Mucosa of descending colon (tissue), 3 donors: ENCODE measurements at regions not wholly inside any gene's neighbourhood (a gene's known extent, or its start where the extent isn't known, plus 50 kb on each side); places are given as distances from the start of the nearest gene placed in this dataset.

Source experiments
- ATAC-seq: fragments of 200-7000 bp; cut with Tn5 transposase; one replicate; pipeline ENCODE4 v1.9.1; 2020; ENCODE audit warnings: mild to moderate bottlenecking, moderate library complexity
- DNase-seq, 3 donors: peaks; one replicate each; pipeline ENCODE4 v3.0.0-alpha.2; 2020
- H3K36me3 ChIP-seq: fragments of 200-600 bp; one replicate; pipeline ENCODE4 v1.8.0; 2021; ENCODE audit warnings: low read depth, mild to moderate bottlenecking
- H3K4me1 ChIP-seq: fragments of 200-600 bp; one replicate; pipeline ENCODE4 v1.8.0; 2021; ENCODE audit warnings: low read depth, mild to moderate bottlenecking
- H3K4me3 ChIP-seq: fragments of 200-600 bp; one replicate; pipeline ENCODE4 v1.8.0; 2021; ENCODE audit warnings: mild to moderate bottlenecking
- H3K9me3 ChIP-seq: fragments of 200-600 bp; one replicate; pipeline ENCODE4 v1.8.0; 2021; ENCODE audit warnings: mild to moderate bottlenecking
- intact Hi-C, 2 donors: fragments of 100-400 bp; cut with DNase I in 1 of 2; cut with micrococcal nuclease in 1 of 2; formaldehyde crosslinking; loops; one replicate each; pipeline versions ENCODE4 v1.11.0 to v1.11.1; 2022; cut with DNase I, micrococcal nuclease
- TF ChIP-seq, protein P1 (sequence below): fragments of 200-600 bp; IDR thresholded peaks from one replicate; pipeline ENCODE4 v1.8.0; 2022; ENCODE audit warnings: antibody characterized with exemption, mild to moderate bottlenecking
- donor health status: DM: no; HTN: no; CAD: no; lungs with moderate emphysema.
- donor health status: DM: no; HTN: no; CAD: no.
- donor health status: DM: no; HTN: yes; CAD: no.

DNA sequence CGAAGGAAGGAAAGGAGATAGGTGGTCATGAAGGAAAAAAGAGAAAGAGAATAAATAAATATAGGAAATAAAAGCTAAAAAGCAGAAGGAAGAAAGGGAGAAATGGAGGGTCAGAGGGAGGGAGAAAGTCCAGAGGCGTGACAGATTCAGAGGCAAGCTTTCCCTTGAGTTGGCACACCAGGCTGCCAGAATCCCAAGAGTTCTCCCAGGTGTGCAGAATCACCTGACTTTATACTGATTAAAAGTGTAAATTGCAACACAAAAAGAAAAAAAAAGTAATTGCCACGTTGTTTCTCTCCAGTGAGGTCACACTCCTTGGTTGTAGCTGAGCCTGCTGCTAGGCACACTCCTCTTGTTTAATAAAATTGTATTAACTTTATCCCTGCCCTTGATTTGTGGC lies 669.9 kb upstream of the PKN2 start:
- ATAC-seq = no peak
- Histone ChIP-seq H3K4me1 (no peaks in the 10 kb centered on the region), H3K9me3 (no peaks in the 10 kb centered on the region), H3K4me3 (no peak overlapping the region), H3K36me3 (no peaks in the 10 kb centered on the region)
- intact Hi-C loops = no loop called here
- TF ChIP-seq, protein P1, sequence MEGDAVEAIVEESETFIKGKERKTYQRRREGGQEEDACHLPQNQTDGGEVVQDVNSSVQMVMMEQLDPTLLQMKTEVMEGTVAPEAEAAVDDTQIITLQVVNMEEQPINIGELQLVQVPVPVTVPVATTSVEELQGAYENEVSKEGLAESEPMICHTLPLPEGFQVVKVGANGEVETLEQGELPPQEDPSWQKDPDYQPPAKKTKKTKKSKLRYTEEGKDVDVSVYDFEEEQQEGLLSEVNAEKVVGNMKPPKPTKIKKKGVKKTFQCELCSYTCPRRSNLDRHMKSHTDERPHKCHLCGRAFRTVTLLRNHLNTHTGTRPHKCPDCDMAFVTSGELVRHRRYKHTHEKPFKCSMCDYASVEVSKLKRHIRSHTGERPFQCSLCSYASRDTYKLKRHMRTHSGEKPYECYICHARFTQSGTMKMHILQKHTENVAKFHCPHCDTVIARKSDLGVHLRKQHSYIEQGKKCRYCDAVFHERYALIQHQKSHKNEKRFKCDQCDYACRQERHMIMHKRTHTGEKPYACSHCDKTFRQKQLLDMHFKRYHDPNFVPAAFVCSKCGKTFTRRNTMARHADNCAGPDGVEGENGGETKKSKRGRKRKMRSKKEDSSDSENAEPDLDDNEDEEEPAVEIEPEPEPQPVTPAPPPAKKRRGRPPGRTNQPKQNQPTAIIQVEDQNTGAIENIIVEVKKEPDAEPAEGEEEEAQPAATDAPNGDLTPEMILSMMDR = no peak
- DNase-seq = no peak

DNA sequence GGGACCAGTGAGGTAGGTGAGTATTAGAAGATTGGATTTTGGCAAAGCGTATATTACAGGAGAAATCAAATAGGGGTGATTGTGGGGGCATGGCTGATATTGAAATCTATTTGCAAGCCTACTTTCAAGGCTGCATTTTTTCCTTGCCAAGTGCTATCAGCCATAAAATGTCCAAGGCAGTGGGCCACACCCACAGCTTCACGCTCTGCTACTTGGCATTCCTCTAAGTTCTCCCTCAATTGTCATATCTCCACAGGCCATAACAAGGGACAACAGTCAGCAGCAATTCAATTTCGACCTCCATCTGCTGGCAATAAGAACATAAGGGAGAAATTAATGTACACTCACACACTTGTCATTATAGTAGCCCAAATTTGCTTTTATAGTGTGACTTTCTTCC lies 667.1 kb upstream of the PKN2 start:
- ATAC-seq = peak; percentile 54
- peak in 1 of 3 donors; percentile 57 for DNase-seq

DNA sequence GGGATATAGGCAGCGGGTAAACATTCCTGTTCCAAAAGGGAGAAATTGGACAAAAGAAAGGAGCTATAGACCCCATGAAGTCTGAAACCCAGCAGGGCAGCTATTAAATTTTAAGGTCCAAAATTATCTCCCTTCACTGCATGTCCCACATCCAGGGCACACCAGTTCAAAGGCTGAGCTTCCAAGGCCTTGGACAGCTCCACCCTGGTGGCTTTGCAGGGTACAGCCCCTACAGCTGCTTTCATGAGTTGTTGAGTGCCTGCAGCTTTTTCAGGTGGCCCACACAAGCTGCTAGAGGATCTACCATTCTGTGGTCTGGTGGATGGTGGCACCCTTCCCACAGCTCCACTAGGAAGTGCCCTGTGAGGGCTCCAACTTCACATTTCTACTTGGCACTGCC lies 662.5 kb upstream of the PKN2 start:
- DNase-seq (no peak), ATAC-seq (no peak)
- Histone ChIP-seq H3K4me1 (no peaks in the 10 kb centered on the region), H3K4me3 (no peak overlapping the region), H3K9me3 (no peaks in the 10 kb centered on the region), H3K36me3 (no peaks in the 10 kb centered on the region)
- TF ChIP-seq, protein P1 = no peak
- intact Hi-C loops = no loop called here

More for the DNA sequence above, 667.1 kb upstream of the PKN2 start:
- Histone ChIP-seq H3K4me3 (no peak overlapping the region), H3K9me3 (no peaks in the 10 kb centered on the region), H3K4me1 (no peaks in the 10 kb centered on the region), H3K36me3 (no peaks in the 10 kb centered on the region)
- TF ChIP-seq, protein P1 = no peak
- intact Hi-C loops = no loop called here

DNA sequence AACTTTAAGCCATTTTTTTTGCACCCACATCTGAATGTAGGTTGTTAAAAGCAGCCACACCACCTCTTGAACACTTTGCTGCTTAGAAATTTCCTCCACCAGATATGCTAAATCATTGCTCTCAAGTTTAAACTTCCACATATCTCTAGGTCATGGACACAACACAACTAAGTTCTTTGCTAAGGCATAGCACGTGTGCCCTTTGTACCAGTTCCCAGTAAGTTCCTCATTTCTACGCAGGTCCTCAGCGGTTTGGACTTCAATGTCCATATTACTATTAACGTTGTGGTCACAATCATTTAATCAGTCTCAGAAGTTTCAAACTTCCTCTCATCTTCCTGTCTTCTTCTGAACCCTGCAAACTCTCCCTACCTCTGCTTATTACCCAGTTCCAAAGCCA lies 661.6 kb upstream of the PKN2 start:
- Histone ChIP-seq H3K36me3 (no peaks in the 10 kb centered on the region), H3K4me3 (no peak overlapping the region), H3K9me3 (no peaks in the 10 kb centered on the region), H3K4me1 (no peaks in the 10 kb centered on the region)
- no peak for ATAC-seq
- no peak for DNase-seq
- intact Hi-C loops = no loop called here
- TF ChIP-seq, protein P1 = no peak

DNA sequence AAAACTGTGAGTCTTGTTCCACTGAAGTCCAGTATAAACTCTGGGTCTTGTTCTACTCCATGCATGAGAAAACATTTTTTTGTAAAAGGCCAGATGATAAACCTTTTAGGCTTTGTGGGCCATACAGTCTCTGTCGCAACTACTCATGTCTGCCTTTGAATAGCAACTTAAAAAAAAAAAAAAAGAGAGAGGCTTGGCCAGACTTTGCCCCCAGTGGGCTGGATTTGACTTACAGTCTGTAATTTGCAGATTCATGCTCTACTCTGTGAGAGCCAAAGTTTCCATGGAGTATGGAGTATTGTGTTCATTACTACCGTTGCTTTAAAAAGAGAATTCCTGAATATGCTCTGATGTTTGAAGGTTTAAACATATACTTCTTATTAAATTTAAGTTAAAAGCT lies 654.9 kb upstream of the PKN2 start:
- TF ChIP-seq, protein P1 = no peak
- Histone ChIP-seq H3K9me3 (no peaks in the 10 kb centered on the region), H3K4me1 (peaks cover 3% of the 10 kb centered on the region), H3K4me3 (no peak overlapping the region), H3K36me3 (no peaks in the 10 kb centered on the region)
- ATAC-seq (peak; percentile 86), DNase-seq (peak in 2 of 3 donors; percentile 22 to 57)
- intact Hi-C loops = no loop called here

DNA sequence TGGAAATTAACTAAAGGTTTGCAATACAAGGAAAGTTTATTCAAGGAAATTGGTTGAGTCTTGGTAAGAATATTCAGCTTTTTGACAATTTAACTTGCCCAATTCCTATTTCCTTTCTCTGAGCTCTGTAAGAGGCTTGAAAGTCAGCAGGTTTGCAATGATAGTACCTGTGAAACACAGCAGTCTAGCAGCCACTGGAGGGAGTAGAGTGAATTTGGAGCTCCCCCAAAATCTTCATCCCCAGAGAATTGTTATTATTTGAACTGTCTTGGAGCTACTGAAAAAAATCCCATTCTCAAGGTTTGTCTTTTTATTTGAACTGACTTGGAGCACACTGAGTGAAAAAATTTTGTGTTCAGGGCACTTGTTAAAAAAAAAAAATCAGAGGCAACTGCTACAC lies 654.2 kb upstream of the PKN2 start:
- H3K4me1 ChIP-seq = peaks cover 3% of the 10 kb centered on the region
- intact Hi-C loops = no loop called here
- TF ChIP-seq, protein P1 = no peak
- H3K4me3 ChIP-seq = no peak overlapping the region
- DNase-seq (no peak), ATAC-seq (no peak)
- no peaks in the 10 kb centered on the region for H3K36me3 ChIP-seq
- H3K9me3 ChIP-seq = no peaks in the 10 kb centered on the region
